ENCODE measurements at regions not wholly inside any gene's neighbourhood (a gene's known extent, or its start where the extent isn't known, plus 50 kb on each side); places are given as distances from the start of the nearest gene placed in this dataset.
"Not testable (repeated sequence)": the region's sequence is repeated elsewhere in the genome, so short reads cannot be mapped to it uniquely, and the experiment has no call there.

- DNase-seq, result not testable (repeated sequence)
These were observed 106.3 kb upstream of the NBPF26 start for GRCh38 chr1:120617493-120617892.

- not testable (repeated sequence) for DNase-seq
These were observed 103.7 kb upstream of the NBPF26 start for GRCh38 chr1:120619867-120620692.

- not testable (repeated sequence) for DNase-seq
These were observed 103.1 kb upstream of the NBPF26 start for GRCh38 chr1:120620693-120620969.

- DNase-seq, result not testable (repeated sequence)
These were observed 102.5 kb upstream of the NBPF26 start for GRCh38 chr1:120621278-120621677.

- DNase-seq, result not testable (repeated sequence)
These were observed 100.2 kb upstream of the NBPF26 start for GRCh38 chr1:120623539-120623938.

GRCh38 chr1:120624565-120625064 lies 99.1 kb upstream of the NBPF26 start:
- DNase-seq, result not testable (repeated sequence)

GRCh38 chr1:120629832-120630455 lies 93.8 kb upstream of the NBPF26 start:
- DNase-seq, result not testable (repeated sequence)

- DNase-seq, result not testable (repeated sequence)
These were observed 88.6 kb upstream of the NBPF26 start for GRCh38 chr1:120634816-120635806.

GRCh38 chr1:120640261-120641013 lies 83.3 kb upstream of the NBPF26 start:
- not testable (repeated sequence) for DNase-seq

- DNase-seq, result not testable (repeated sequence)
These were observed 82.8 kb upstream of the NBPF26 start for GRCh38 chr1:120641014-120641302.

GRCh38 chr1:120647182-120647581 lies 76.6 kb upstream of the NBPF26 start:
- DNase-seq, result not testable (repeated sequence)

GRCh38 chr1:120648915-120649623 lies 74.7 kb upstream of the NBPF26 start:
- DNase-seq, result not testable (repeated sequence)

- not testable (repeated sequence) for DNase-seq
These were observed 74.0 kb upstream of the NBPF26 start for GRCh38 chr1:120649730-120650129.

- DNase-seq, result not testable (repeated sequence)
These were observed 69.6 kb upstream of the NBPF26 start for GRCh38 chr1:120654114-120654513.

- not testable (repeated sequence) for DNase-seq
These were observed 68.4 kb upstream of the NBPF26 start for GRCh38 chr1:120655394-120655793.

- not testable (repeated sequence) for DNase-seq
These were observed 67.6 kb upstream of the NBPF26 start for GRCh38 chr1:120656116-120656515.

GRCh38 chr1:120657804-120658203 lies 65.9 kb upstream of the NBPF26 start:
- not testable (repeated sequence) for DNase-seq

GRCh38 chr1:120658622-120659021 lies 65.1 kb upstream of the NBPF26 start:
- DNase-seq, result not testable (repeated sequence)

GRCh38 chr1:120659133-120659532 lies 64.6 kb upstream of the NBPF26 start:
- not testable (repeated sequence) for DNase-seq

GRCh38 chr1:120664376-120665249 lies 59.1 kb upstream of the NBPF26 start:
- DNase-seq, result not testable (repeated sequence)
